H1 (cell line): ENCODE measurements at regions not wholly inside any gene's neighbourhood (a gene's known extent, or its start where the extent isn't known, plus 50 kb on each side); places are given as distances from the start of the nearest gene placed in this dataset.
"Not testable (repeated sequence)": the region's sequence is repeated elsewhere in the genome, so short reads cannot be mapped to it uniquely, and the experiment has no call there.

Experiments
- CTCF ChIA-PET: fragments of 300-600 bp; sonication (Branson Sonifier 250); formaldehyde crosslinking; loops from one replicate; lab custom pipeline; 2021; ENCODE audit not compliant: partially characterized antibody; lab: Charles Lee
- POLR2A ChIA-PET: fragments of 300-600 bp; sonication (Branson Sonifier 250); formaldehyde crosslinking; loops from one replicate; lab custom pipeline; 2021; ENCODE audit warnings: inconsistent platforms; ENCODE audit not compliant: partially characterized antibody; lab: Charles Lee
- DNase-seq, 2 experiments: peaks; one replicate each; pipeline versions ENCODE4 v3.0.0 to v3.0.0-alpha.2; 2010 to 2022; ENCODE audit warnings: low spot score in 2 of 2, low read depth in 1 of 2, mixed read lengths in 1 of 2
- FAIRE-seq: peaks from 2 replicates; lab custom pipeline; 2011; peaks lifted over from hg19 to GRCh38; lab: Jason Lieb, UNC
- H2AFZ ChIP-seq: 2 replicates; pipeline ENCODE4 v1.8.1; 2012; ENCODE audit warnings: low read length, inconsistent platforms
- H2AK5ac ChIP-seq: 2 replicates; pipeline ENCODE4 v1.6.1; 2013; ENCODE audit warnings: low read depth, low read length
- H2BK120ac ChIP-seq: replicated peaks from 2 replicates; pipeline ENCODE3; 2013; ENCODE audit warnings: low read depth, low read length, inconsistent platforms
- H2BK12ac ChIP-seq: 2 replicates; pipeline ENCODE4 v1.6.1; 2013; ENCODE audit warnings: low read depth, low read length
- H2BK15ac ChIP-seq: 2 replicates; pipeline ENCODE4 v1.6.1; 2013; ENCODE audit warnings: low read length
- H2BK20ac ChIP-seq: 2 replicates; pipeline ENCODE4 v1.6.1; 2013; ENCODE audit warnings: low read length
- H2BK5ac ChIP-seq: 2 replicates; pipeline ENCODE4 v1.6.1; 2013; ENCODE audit warnings: low read depth, low read length
- H3K14ac ChIP-seq: 2 replicates; pipeline ENCODE4 v1.6.1; 2013; ENCODE audit warnings: inconsistent platforms; ENCODE audit not compliant: insufficient read length
- H3K18ac ChIP-seq: 2 replicates; pipeline ENCODE4 v1.6.1; 2013; ENCODE audit warnings: low read length; ENCODE audit errors: extremely low read depth
- H3K23ac ChIP-seq: 2 replicates; pipeline ENCODE4 v1.6.1; 2013; ENCODE audit warnings: inconsistent platforms; ENCODE audit not compliant: insufficient read length
- H3K23me2 ChIP-seq: 2 replicates; pipeline ENCODE4 v1.6.1; 2013; ENCODE audit warnings: low read depth, low read length
- H3K27ac ChIP-seq: 2 replicates; pipeline ENCODE4 v1.6.1; 2011; ENCODE audit warnings: low read depth, low read length, inconsistent platforms
- H3K27me3 ChIP-seq, 4 experiments: replicated peaks in 1 of 4; 1 replicate in 1 of 4; 2 replicates in 3 of 4; pipeline versions ENCODE4 v1.6.1 to v1.8.1; 2011 to 2013; ENCODE audit warnings: low read length in 3 of 4, mild to moderate bottlenecking in 3 of 4, inconsistent platforms in 2 of 4, mixed read lengths in 2 of 4, moderate library complexity in 1 of 4; ENCODE audit not compliant: control insufficient read depth in 3 of 4, insufficient read depth in 3 of 4; ENCODE audit errors: extremely low read depth in 1 of 4
- H3K36me3 ChIP-seq, 4 experiments: 2 replicates each; pipeline versions ENCODE4 v1.6.1 to v1.8.1; 2011 to 2013; ENCODE audit warnings: mild to moderate bottlenecking in 4 of 4, low read length in 3 of 4, moderate library complexity in 2 of 4, control low read depth in 1 of 4, inconsistent platforms in 1 of 4; ENCODE audit not compliant: insufficient read depth in 4 of 4, control insufficient read depth in 2 of 4
- H3K4ac ChIP-seq: replicated peaks from 2 replicates; pipeline ENCODE3; 2013; ENCODE audit warnings: low read length, low read depth, mixed read lengths, inconsistent platforms; ENCODE audit not compliant: insufficient read length
- H3K4me1 ChIP-seq, 4 experiments: replicated peaks in 1 of 4; 1 replicate in 1 of 4; 2 replicates in 3 of 4; pipeline versions ENCODE4 v1.6.1 to v1.8.1; 2011 to 2013; ENCODE audit warnings: low read length in 3 of 4, inconsistent platforms in 2 of 4, mixed read lengths in 1 of 4; ENCODE audit not compliant: insufficient read depth in 4 of 4, control insufficient read depth in 3 of 4
- H3K4me2 ChIP-seq, 2 experiments: 2 replicates each; pipeline versions ENCODE4 v1.6.1 to v1.8.1; 2011 to 2013; ENCODE audit warnings: low read depth in 2 of 2, low read length in 2 of 2, control low read depth in 1 of 2, inconsistent platforms in 1 of 2, mild to moderate bottlenecking in 1 of 2; ENCODE audit not compliant: insufficient read depth in 1 of 2
- H3K4me3 ChIP-seq, 4 experiments: fragments of 200-600, 300-600 bp in 1 of 4; sonication (generic), shearing (Covaris generic), sonication (Bioruptor Twin) in 1 of 4; 2 replicates each; pipeline versions ENCODE4 v1.5.1 to v1.8.1; 2011 to 2016; ENCODE audit warnings: low read length in 4 of 4, low read depth in 3 of 4, control low read depth in 2 of 4, inconsistent platforms in 2 of 4, mild to moderate bottlenecking in 2 of 4, mixed read lengths in 1 of 4, moderate library complexity in 1 of 4; ENCODE audit not compliant: insufficient read depth in 2 of 4; ENCODE audit errors: extremely low read depth in 1 of 4
- H3K56ac ChIP-seq: replicated peaks from 2 replicates; pipeline ENCODE3; 2013; ENCODE audit warnings: low read depth, mild to moderate bottlenecking, mixed read lengths, low read length, inconsistent platforms; ENCODE audit not compliant: insufficient read length
- H3K79me1 ChIP-seq: 2 replicates; pipeline ENCODE4 v1.6.1; 2013; ENCODE audit warnings: low read depth, low read length, control low read depth
- H3K79me2 ChIP-seq, 2 experiments: 2 replicates each; pipeline versions ENCODE4 v1.6.1 to v1.8.1; 2012 to 2013; ENCODE audit warnings: low read length in 2 of 2, mild to moderate bottlenecking in 2 of 2, inconsistent platforms in 1 of 2; ENCODE audit not compliant: insufficient read depth in 2 of 2, control insufficient read depth in 1 of 2
- H3K9ac ChIP-seq, 4 experiments: replicated peaks in 1 of 4; 1 replicate in 1 of 4; 2 replicates in 3 of 4; pipeline versions ENCODE4 v1.6.1 to v1.8.1; 2011 to 2013; ENCODE audit warnings: low read depth in 3 of 4, low read length in 3 of 4, control low read depth in 2 of 4, mild to moderate bottlenecking in 2 of 4, moderate library complexity in 2 of 4, inconsistent platforms in 1 of 4; ENCODE audit errors: extremely low read depth in 1 of 4
- H3K9me3 ChIP-seq, 2 experiments: 2 replicates each; pipeline versions ENCODE4 v1.6.1 to v1.8.1; 2012 to 2013; ENCODE audit warnings: mild to moderate bottlenecking in 2 of 2, moderate library complexity in 2 of 2, control low read depth in 1 of 2, inconsistent platforms in 1 of 2, low read depth in 1 of 2, low read length in 1 of 2, mixed read lengths in 1 of 2; ENCODE audit not compliant: insufficient read depth in 2 of 2
- H4K20me1 ChIP-seq, 2 experiments: replicated peaks in 1 of 2; 2 replicates each; pipeline versions ENCODE3 to v1.8.1; 2011 to 2013; ENCODE audit warnings: inconsistent platforms in 2 of 2, low read length in 2 of 2, mild to moderate bottlenecking in 1 of 2; ENCODE audit not compliant: insufficient read depth in 2 of 2, control insufficient read depth in 1 of 2
- H4K5ac ChIP-seq: 2 replicates; pipeline ENCODE4 v1.6.1; 2013; ENCODE audit warnings: low read length, low read depth, mixed read lengths, inconsistent platforms; ENCODE audit not compliant: insufficient read length
- H4K8ac ChIP-seq: 2 replicates; pipeline ENCODE4 v1.8.0; 2013; ENCODE audit warnings: mild to moderate bottlenecking, moderate library complexity, low read length, inconsistent platforms; ENCODE audit not compliant: insufficient read depth; ENCODE audit errors: extremely low read depth
- H4K91ac ChIP-seq: replicated peaks from 2 replicates; pipeline ENCODE3; 2013; ENCODE audit warnings: low read length, mixed read lengths, inconsistent platforms; ENCODE audit not compliant: insufficient read length
- WGBS, 2 experiments: shearing (Covaris generic) in 1 of 2; methylation state at CpG; one replicate each; pipeline versions ENCODE4 v1.1.6 to v1.1.7; 2013 to 2015; ENCODE audit warnings: low lambda C conversion rate in 2 of 2, mixed read lengths in 2 of 2, inconsistent platforms in 1 of 2, low coverage in 1 of 2, missing lambda C conversion rate in 1 of 2; ENCODE audit not compliant: insufficient replicate concordance in 2 of 2, insufficient coverage in 1 of 2, insufficient read length in 1 of 2; ENCODE audit errors: extremely low coverage in 1 of 2, missing lambda C conversion rate in 1 of 2; 5-methylcytosine and 5-hydroxymethylcytosine counted together

DNA sequence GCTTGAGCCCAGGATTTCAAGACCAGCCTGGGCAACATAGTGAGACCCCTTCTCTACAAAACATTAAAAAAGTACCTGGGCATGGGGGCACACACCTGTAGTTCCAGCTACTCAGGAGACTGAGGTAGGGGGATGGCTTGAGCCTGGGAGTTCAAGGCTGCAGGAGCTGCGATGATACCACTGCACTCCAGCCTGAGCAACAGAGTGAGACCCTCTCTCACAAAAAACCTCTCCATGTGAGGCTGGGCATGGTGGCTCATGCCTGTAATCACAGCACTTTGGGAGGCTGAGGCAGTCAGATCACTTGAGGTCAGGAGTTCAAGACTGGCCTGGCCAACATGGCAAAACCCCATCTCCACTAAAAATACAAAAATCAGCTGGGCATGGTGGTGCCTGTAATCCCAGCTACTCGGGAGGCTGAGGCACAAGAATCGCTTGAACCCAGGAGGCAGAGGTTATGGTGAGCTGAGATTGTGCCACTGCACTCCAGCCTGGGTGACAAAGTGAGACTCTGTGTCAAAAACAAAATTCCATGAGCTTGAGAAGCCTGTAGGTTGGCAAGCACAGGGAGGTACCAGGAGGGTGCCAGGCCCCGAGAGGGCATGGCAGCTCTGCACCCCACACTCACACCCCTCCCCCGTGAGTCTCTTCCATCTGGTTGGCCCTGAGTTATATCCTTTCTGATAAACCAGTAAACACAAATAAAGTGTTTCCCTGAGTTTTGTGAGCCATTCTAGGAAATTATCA is 88.8 kb downstream of the KCNJ18 start:
- H3K4ac ChIP-seq, H2BK5ac ChIP-seq: not testable (repeated sequence)

DNA sequence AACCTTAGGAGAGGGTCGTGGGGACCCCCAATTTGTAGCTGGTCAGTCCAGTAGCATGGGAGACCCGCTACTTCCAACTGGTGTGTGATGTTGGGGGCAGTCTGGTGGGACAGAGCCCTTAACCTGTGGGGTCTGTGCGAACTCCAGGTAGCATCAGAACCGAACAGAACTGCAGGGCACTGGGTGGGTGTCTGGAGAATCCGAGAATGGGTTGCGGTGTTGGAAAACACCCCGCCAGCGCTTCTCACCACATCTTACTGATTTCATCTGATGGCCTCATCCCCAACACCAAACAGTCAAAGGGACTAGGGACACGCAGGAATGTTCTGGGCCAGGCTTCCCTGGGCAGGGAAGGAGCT is 89.3 kb downstream of the KCNJ18 start:
- CTCF ChIA-PET: not testable (repeated sequence)
- 63% methylated on average over 9 of the region's 9 CpGs; no CpG with 5 or more reads in 1 of the 2 experiments for WGBS, 2 experiments

More for the DNA sequence above, 88.8 kb downstream of the KCNJ18 start:
- H4K91ac ChIP-seq, H3K9ac ChIP-seq, H3K56ac ChIP-seq, H3K27me3 ChIP-seq, H3K36me3 ChIP-seq, DNase-seq, H4K8ac ChIP-seq, H3K23me2 ChIP-seq, H3K18ac ChIP-seq, H2BK20ac ChIP-seq, H3K4me3 ChIP-seq, H2AFZ ChIP-seq, FAIRE-seq, H3K79me1 ChIP-seq, H3K23ac ChIP-seq, H2AK5ac ChIP-seq, H3K27ac ChIP-seq, H2BK12ac ChIP-seq, CTCF ChIA-PET, H3K79me2 ChIP-seq, H3K14ac ChIP-seq, H3K4me2 ChIP-seq, POLR2A ChIA-PET, H2BK15ac ChIP-seq, H2BK120ac ChIP-seq, H4K5ac ChIP-seq, H4K20me1 ChIP-seq, H3K4me1 ChIP-seq: not testable (repeated sequence)
- 70% methylated on average over 5 of the region's 5 CpGs; no CpG with 5 or more reads in 1 of the 2 experiments for WGBS, 2 experiments
- H3K9me3 ChIP-seq: peaks cover 9 to 66% of the 10 kb centered on the region in 2 experiments; a peak in 3 of 4 replicates

More for the DNA sequence above, 89.3 kb downstream of the KCNJ18 start:
- H3K4me1 ChIP-seq, H3K79me2 ChIP-seq, H3K56ac ChIP-seq, H3K4me3 ChIP-seq, H2AK5ac ChIP-seq, H4K20me1 ChIP-seq, H3K9ac ChIP-seq, H2BK20ac ChIP-seq, FAIRE-seq, H2BK12ac ChIP-seq, H3K23ac ChIP-seq, H3K14ac ChIP-seq, H4K8ac ChIP-seq, H3K4me2 ChIP-seq, H4K5ac ChIP-seq, H3K36me3 ChIP-seq, H3K79me1 ChIP-seq, POLR2A ChIA-PET, H3K4ac ChIP-seq, H3K23me2 ChIP-seq, H3K27me3 ChIP-seq, H2AFZ ChIP-seq, H2BK5ac ChIP-seq, H4K91ac ChIP-seq, H2BK120ac ChIP-seq, DNase-seq, H2BK15ac ChIP-seq, H3K18ac ChIP-seq, H3K27ac ChIP-seq: not testable (repeated sequence)
- peaks cover 9 to 60% of the 10 kb centered on the region in 2 experiments; a peak in 3 of 4 replicates for H3K9me3 ChIP-seq
